ENCODE measurements at regions not wholly inside any gene's neighbourhood (a gene's known extent, or its start where the extent isn't known, plus 50 kb on each side); places are given as distances from the start of the nearest gene placed in this dataset.

GRCh38 chr4:11264841-11265240, 163.9 kb downstream of the HS3ST1 start:
- Histone ChIP-seq H3K36me3 (ENCODE audit: control insufficient read depth, insufficient read depth, low read length) (no peaks in the 10 kb centered on the region), H3K27me3 (ENCODE audit: control insufficient read depth, insufficient read depth, low read length) (no peaks in the 10 kb centered on the region), H3K4me3 (ENCODE audit: low read depth, low read length) (no peak overlapping the region)
- FAIRE-seq (no peak), DNase-seq (ENCODE audit: low read depth) (no peak)
- no peak for TF ChIP-seq CTCF (IDR thresholded peaks at IDR 0.05; ENCODE audit: insufficient read depth, low read length, severe bottlenecking)

DNA sequence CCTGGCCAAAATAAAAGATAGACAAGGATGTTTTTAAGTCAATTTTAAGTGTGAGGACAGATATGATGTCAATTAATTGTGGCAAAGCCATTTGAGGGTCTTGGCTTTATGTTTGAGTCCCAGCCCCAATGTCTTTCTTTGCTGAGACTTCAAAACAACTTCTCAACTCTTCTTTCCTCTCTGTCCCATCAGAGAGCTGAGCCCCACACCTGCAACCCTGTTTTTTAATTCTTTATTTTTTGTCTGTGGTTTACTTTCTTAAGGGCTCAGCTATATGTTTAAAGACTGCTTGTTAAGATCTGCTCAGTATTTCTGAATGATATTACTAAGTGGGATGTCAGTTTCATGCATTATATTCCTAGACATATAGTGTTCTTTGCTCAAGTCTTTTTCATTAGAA, 164.3 kb downstream of the HS3ST1 start:
- no peak for TF ChIP-seq CTCF (IDR thresholded peaks at IDR 0.05; ENCODE audit: insufficient read depth, low read length, severe bottlenecking)
- Histone ChIP-seq H3K27me3 (ENCODE audit: control insufficient read depth, insufficient read depth, low read length) (no peaks in the 10 kb centered on the region), H3K4me3 (ENCODE audit: low read depth, low read length) (no peak overlapping the region), H3K36me3 (ENCODE audit: control insufficient read depth, insufficient read depth, low read length) (no peaks in the 10 kb centered on the region)
- FAIRE-seq: no peak
- no peak for DNase-seq (ENCODE audit: low read depth)

GRCh38 chr4:11263208-11263607, 165.5 kb downstream of the HS3ST1 start:
- H3K4me3 ChIP-seq (ENCODE audit: low read depth, low read length): no peak overlapping the region
- no peaks in the 10 kb centered on the region for H3K27me3 ChIP-seq (ENCODE audit: control insufficient read depth, insufficient read depth, low read length)
- no peak for FAIRE-seq
- H3K36me3 ChIP-seq (ENCODE audit: control insufficient read depth, insufficient read depth, low read length): no peaks in the 10 kb centered on the region
- TF ChIP-seq CTCF (IDR thresholded peaks at IDR 0.05; ENCODE audit: insufficient read depth, low read length, severe bottlenecking): no peak
- DNase-seq (ENCODE audit: low read depth): peak; percentile 15

DNA sequence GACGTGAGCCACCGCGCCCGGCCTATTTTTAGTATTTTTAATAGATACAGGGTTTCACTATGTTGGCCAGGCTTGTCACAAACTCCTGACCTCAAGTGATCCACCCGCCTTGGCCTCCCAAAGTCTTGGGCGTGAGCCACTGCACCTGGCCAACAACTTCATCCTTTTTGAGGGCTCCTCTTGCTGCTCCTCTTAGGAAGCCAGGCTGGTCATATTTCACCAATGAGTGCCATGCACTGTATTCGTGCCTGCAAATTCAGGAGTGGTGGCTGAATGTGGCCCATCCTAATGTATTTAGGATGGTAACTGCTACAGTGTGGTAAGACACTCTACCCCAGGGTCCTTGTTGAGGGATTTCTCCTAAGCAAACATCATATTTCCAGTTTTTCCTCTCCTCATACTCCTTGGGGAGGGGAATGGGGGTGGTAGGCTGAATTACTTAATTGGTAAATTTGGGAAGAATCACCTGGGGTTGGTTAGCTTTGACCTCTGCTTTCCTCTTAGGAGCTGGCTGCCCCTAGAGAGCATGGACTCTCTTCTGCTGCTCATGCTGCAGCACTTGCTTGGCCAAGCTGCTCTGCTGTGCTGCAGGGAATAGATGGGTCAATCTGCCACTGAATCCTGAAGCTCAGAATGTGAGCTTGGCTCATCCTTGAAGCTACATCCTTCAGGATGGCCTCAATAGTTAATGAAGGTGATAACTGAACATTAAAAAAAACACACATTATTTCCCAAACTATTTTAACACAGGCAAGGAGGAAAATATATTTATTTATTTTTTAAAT, 167.4 kb downstream of the HS3ST1 start:
- Histone ChIP-seq H3K4me3 (ENCODE audit: low read depth, low read length) (no peak overlapping the region), H3K36me3 (ENCODE audit: control insufficient read depth, insufficient read depth, low read length) (no peaks in the 10 kb centered on the region), H3K27me3 (ENCODE audit: control insufficient read depth, insufficient read depth, low read length) (no peaks in the 10 kb centered on the region)
- TF ChIP-seq CTCF (IDR thresholded peaks at IDR 0.05; ENCODE audit: insufficient read depth, low read length, severe bottlenecking): no peak
- FAIRE-seq: no peak
- no peak for DNase-seq (ENCODE audit: low read depth)

GRCh38 chr4:11259837-11260236, 168.9 kb downstream of the HS3ST1 start:
- H3K27me3 ChIP-seq (ENCODE audit: control insufficient read depth, insufficient read depth, low read length): peaks cover 2% of the 10 kb centered on the region
- no peak for TF ChIP-seq CTCF (IDR thresholded peaks at IDR 0.05; ENCODE audit: insufficient read depth, low read length, severe bottlenecking)
- no peaks in the 10 kb centered on the region for H3K36me3 ChIP-seq (ENCODE audit: control insufficient read depth, insufficient read depth, low read length)
- H3K4me3 ChIP-seq (ENCODE audit: low read depth, low read length): no peak overlapping the region
- FAIRE-seq (no peak), DNase-seq (ENCODE audit: low read depth) (no peak)

- TF ChIP-seq CTCF (IDR thresholded peaks at IDR 0.05; ENCODE audit: insufficient read depth, low read length, severe bottlenecking): no peak
- H3K4me3 ChIP-seq (ENCODE audit: low read depth, low read length): no peak overlapping the region
- no peak for FAIRE-seq
These were observed 176.5 kb downstream of the HS3ST1 start for GRCh38 chr4:11252149-11252548.

More at GRCh38 chr4:11252149-11252548, 176.5 kb downstream of the HS3ST1 start:
- no peaks in the 10 kb centered on the region for H3K36me3 ChIP-seq (ENCODE audit: control insufficient read depth, insufficient read depth, low read length)
- peaks cover 7% of the 10 kb centered on the region for H3K27me3 ChIP-seq (ENCODE audit: control insufficient read depth, insufficient read depth, low read length)
- DNase-seq (ENCODE audit: low read depth): no peak
